GM13977 (cell line): ENCODE measurements at regions not wholly inside any gene's neighbourhood (a gene's known extent, or its start where the extent isn't known, plus 50 kb on each side); places are given as distances from the start of the nearest gene placed in this dataset.

Experiments
- DNase-seq: peaks from one replicate; pipeline ENCODE4 v3.0.0; 2012; ENCODE audit warnings: low spot score
- CTCF ChIP-seq: IDR thresholded peaks from 2 replicates; pipeline ENCODE4 v1.5.1; 2012; ENCODE audit warnings: mild to moderate bottlenecking, control low read depth; ENCODE audit not compliant: insufficient read depth; ENCODE audit errors: extremely low read depth, missing control alignments
- in situ Hi-C: fragments of 300-500 bp; cut with MboI; formaldehyde crosslinking; loops from one replicate; pipeline ENCODE4 v1.12.0; 2022; ENCODE audit warnings: low sequenced_read_pairs, low pct_unique_long_range_greater_than_20kb, mixed read lengths, inconsistent platforms; ENCODE audit not compliant: unreplicated experiment

GRCh38 chr9:90299968-90300367 lies 342.7 kb downstream of the DIRAS2 start:
- TF ChIP-seq CTCF = no peak
- in situ Hi-C loops = no loop called here
- no peak for DNase-seq

- in situ Hi-C loops = no loop called here
- no peak for TF ChIP-seq CTCF
- DNase-seq = no peak
Measured at GRCh38 chr9:90300611-90301276, 341.9 kb downstream of the DIRAS2 start.

- DNase-seq = no peak
- in situ Hi-C loops = no loop called here
- no peak for TF ChIP-seq CTCF
Measured at GRCh38 chr9:90301277-90301653, 341.4 kb downstream of the DIRAS2 start.

- in situ Hi-C loops = no loop called here
- DNase-seq = no peak
- TF ChIP-seq CTCF = no peak
Measured at GRCh38 chr9:90303655-90304054, 339.0 kb downstream of the DIRAS2 start.

- no peak for TF ChIP-seq CTCF
- in situ Hi-C loops = no loop called here
- no peak for DNase-seq
Measured at GRCh38 chr9:90306158-90306557, 336.5 kb downstream of the DIRAS2 start.

GRCh38 chr9:90307167-90307833 lies 335.3 kb downstream of the DIRAS2 start:
- no peak for TF ChIP-seq CTCF
- in situ Hi-C loops = no loop called here
- DNase-seq = no peak
